ENCODE measurements at regions not wholly inside any gene's neighbourhood (a gene's known extent, or its start where the extent isn't known, plus 50 kb on each side); places are given as distances from the start of the nearest gene placed in this dataset.

DNA sequence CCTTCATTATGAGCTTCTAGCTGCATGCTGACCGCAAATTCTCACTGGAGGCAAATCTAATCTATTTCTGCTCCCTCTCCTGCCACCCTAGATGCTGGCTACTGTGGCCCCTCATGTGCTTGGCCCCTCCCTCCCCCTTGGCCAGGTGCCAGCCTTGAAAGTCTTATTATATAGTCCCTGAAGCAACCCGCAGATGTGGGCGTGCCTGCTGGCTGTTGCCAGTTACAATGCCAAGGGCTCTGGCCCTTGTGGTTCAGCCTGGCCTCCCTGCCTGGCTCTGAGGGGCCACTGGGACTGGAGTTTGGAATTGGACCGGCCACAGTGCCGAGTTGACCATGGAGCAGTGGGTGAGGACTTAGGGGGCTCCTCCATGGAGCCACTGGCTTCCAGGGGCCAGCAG is 78.9 kb upstream of the ACTRT2 start:
- no peak overlapping the region for H2BK15ac ChIP-seq (ENCODE audit: low read length)
- H3K18ac ChIP-seq (ENCODE audit: extremely low read depth, low read length), result no peak overlapping the region
- FAIRE-seq (no peak), DNase-seq (ENCODE audit: low read depth in 1 of 2, low spot score in 2 of 2) (no peak)
- H4K91ac ChIP-seq (replicated peaks; ENCODE audit: insufficient read length, low read length), result no peak overlapping the region
- no peak overlapping the region for H3K23ac ChIP-seq (ENCODE audit: insufficient read length)
- no peak overlapping the region for H2BK120ac ChIP-seq (replicated peaks; ENCODE audit: low read depth, low read length)
- H3K4me2 ChIP-seq (ENCODE audit: insufficient read depth in 1 of 2, low read depth in 2 of 2, low read length in 2 of 2), result no peak overlapping the region
- no peak for TF ChIP-seq KDM4A (IDR thresholded peaks at IDR 0.05; ENCODE audit: low read depth, low read length, severe bottlenecking)
- no peak for TF ChIP-seq TAF1 (IDR thresholded peaks at IDR 0.05; ENCODE audit: low read depth, low read length)
- TF ChIP-seq, protein P1, sequence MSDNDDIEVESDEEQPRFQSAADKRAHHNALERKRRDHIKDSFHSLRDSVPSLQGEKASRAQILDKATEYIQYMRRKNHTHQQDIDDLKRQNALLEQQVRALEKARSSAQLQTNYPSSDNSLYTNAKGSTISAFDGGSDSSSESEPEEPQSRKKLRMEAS (IDR thresholded peaks at IDR 0.05), result no peak
- no peak for TF ChIP-seq TBP (IDR thresholded peaks at IDR 0.05; ENCODE audit: low read depth, low read length)
- TF ChIP-seq HDAC2 (IDR thresholded peaks at IDR 0.05; ENCODE audit: borderline replicate concordance in 1 of 2, low read depth in 2 of 2, low read length in 2 of 2), result no peak
- no peak for TF ChIP-seq CBX8 (IDR thresholded peaks at IDR 0.05; ENCODE audit: borderline replicate concordance, low read depth, low read length)
- TF ChIP-seq SIX5 (IDR thresholded peaks at IDR 0.05; ENCODE audit: low read depth, low read length), result no peak
- TF ChIP-seq RNF2 (IDR thresholded peaks at IDR 0.05; ENCODE audit: borderline replicate concordance, low read depth, low read length, missing control alignments, poor library complexity, severe bottlenecking), result no peak
- no peak for TF ChIP-seq SIN3A (conservative IDR thresholded peaks at IDR 0.05 in 1 of 2, IDR thresholded peaks at IDR 0.05 in 1 of 2; ENCODE audit: low read depth in 1 of 2, low read length in 2 of 2)
- no peak for TF ChIP-seq POU5F1 (IDR thresholded peaks at IDR 0.05; ENCODE audit: low read depth, low read length)
- TF ChIP-seq SP2 (IDR thresholded peaks at IDR 0.05; ENCODE audit: low read length), result no peak
- TF ChIP-seq NRF1 (IDR thresholded peaks at IDR 0.05; ENCODE audit: low read depth, low read length), result no peak
- H2AK5ac ChIP-seq (ENCODE audit: low read depth, low read length), result no peak overlapping the region
- H4K20me1 ChIP-seq (replicated peaks in 1 of 2; ENCODE audit: control insufficient read depth in 1 of 2, insufficient read depth in 2 of 2, low read length in 2 of 2), result peaks cover 0 to 2% of the 10 kb centered on the region in 2 experiments
- H3K4me1 ChIP-seq (replicated peaks in 1 of 4; ENCODE audit: control insufficient read depth in 3 of 4, insufficient read depth in 4 of 4, low read length in 3 of 4), result no peaks in the 10 kb centered on the region
- no peak overlapping the region for H3K27ac ChIP-seq (ENCODE audit: low read depth, low read length)
- H3K79me2 ChIP-seq (ENCODE audit: control insufficient read depth in 1 of 2, insufficient read depth in 2 of 2, low read length in 2 of 2), result peaks cover 0 to 3% of the 10 kb centered on the region in 2 experiments; a peak in 1 of 4 replicates
- no peak overlapping the region for H3K14ac ChIP-seq (ENCODE audit: insufficient read length)
- H2BK12ac ChIP-seq (ENCODE audit: low read depth, low read length), result no peak overlapping the region
- H3K23me2 ChIP-seq (ENCODE audit: low read depth, low read length), result peaks cover 2% of the 10 kb centered on the region; the same call in 1 of the 2 replicates
- no peak overlapping the region for H4K8ac ChIP-seq (ENCODE audit: extremely low read depth, insufficient read depth, low read length)
- 91% methylated on average over 5 of the region's 5 CpGs; no CpG with 5 or more reads in 1 of the 2 experiments for WGBS, 2 experiments (ENCODE audit: extremely low coverage in 1 of 2, insufficient coverage in 1 of 2, insufficient read length in 1 of 2, insufficient replicate concordance in 2 of 2, low coverage in 1 of 2, low lambda C conversion rate in 2 of 2, missing lambda C conversion rate in 1 of 2)
- CTCF ChIA-PET (ENCODE audit: partially characterized antibody), result no interaction called here
- no peak overlapping the region for H3K4ac ChIP-seq (replicated peaks; ENCODE audit: insufficient read length, low read depth, low read length)
- H3K9me3 ChIP-seq (ENCODE audit: insufficient read depth in 2 of 2, low read depth in 1 of 2, low read length in 1 of 2), result peaks cover 89 to 96% of the 10 kb centered on the region in 2 experiments
- H3K56ac ChIP-seq (replicated peaks; ENCODE audit: insufficient read length, low read depth, low read length), result no peak overlapping the region
- H3K36me3 ChIP-seq (ENCODE audit: control insufficient read depth in 2 of 4, insufficient read depth in 4 of 4, low read length in 3 of 4), result no peaks in the 10 kb centered on the region; a peak in 2 of 8 replicates
- H3K4me3 ChIP-seq (ENCODE audit: extremely low read depth in 1 of 4, insufficient read depth in 2 of 4, low read depth in 3 of 4, low read length in 4 of 4), result no peak overlapping the region
- POLR2A ChIA-PET (ENCODE audit: partially characterized antibody), result no interaction called here
- no peak overlapping the region for H3K9ac ChIP-seq (replicated peaks in 1 of 4; ENCODE audit: extremely low read depth in 1 of 4, low read depth in 3 of 4, low read length in 3 of 4)
- no peak overlapping the region for H4K5ac ChIP-seq (ENCODE audit: insufficient read length, low read depth, low read length)
- H3K27me3 ChIP-seq (replicated peaks in 1 of 4; ENCODE audit: control insufficient read depth in 3 of 4, extremely low read depth in 1 of 4, insufficient read depth in 3 of 4, low read length in 3 of 4), result no peaks in the 10 kb centered on the region; a peak in 1 of 7 replicates
- H3K79me1 ChIP-seq (ENCODE audit: low read depth, low read length), result no peaks in the 10 kb centered on the region
- H2AFZ ChIP-seq (ENCODE audit: low read length), result no peak overlapping the region
- no peak overlapping the region for H2BK5ac ChIP-seq (ENCODE audit: low read depth, low read length)
- no peak overlapping the region for H2BK20ac ChIP-seq (ENCODE audit: low read length)
